ENCODE measurements at regions not wholly inside any gene's neighbourhood (a gene's known extent, or its start where the extent isn't known, plus 50 kb on each side); places are given as distances from the start of the nearest gene placed in this dataset.

DNA sequence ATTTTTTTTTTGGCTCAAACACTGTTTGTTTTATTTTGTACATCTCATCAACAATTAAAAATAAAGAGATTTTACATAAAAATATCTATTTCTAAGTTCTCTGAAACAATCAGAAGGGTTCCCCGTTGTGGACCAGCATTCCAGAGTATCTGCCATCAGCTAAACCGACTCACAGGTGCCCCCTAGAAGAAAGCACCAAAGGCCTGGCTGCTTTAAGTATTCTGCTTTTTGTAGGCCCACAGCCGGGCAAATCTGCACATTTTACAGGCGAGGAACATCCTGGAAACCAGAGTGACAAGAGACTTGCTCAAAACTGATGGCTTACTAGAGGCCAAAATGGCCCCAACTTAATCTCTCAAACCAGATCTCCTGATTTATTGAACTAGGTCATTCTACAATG lies 82.2 kb upstream of the SETBP1 start:
- Histone ChIP-seq H3K9ac (ENCODE audit: extremely low read depth, low read length, poor library complexity, severe bottlenecking) (no peak overlapping the region), H3K9me3 (ENCODE audit: control insufficient read depth, low read length) (no peaks in the 10 kb centered on the region), H3K27ac (ENCODE audit: low read depth, low read length) (no peak overlapping the region), H3K36me3 (ENCODE audit: control insufficient read depth, insufficient read depth, low read length) (no peaks in the 10 kb centered on the region), H3K4me1 (ENCODE audit: control insufficient read depth, insufficient read depth, low read length) (no peaks in the 10 kb centered on the region), H3K4me3 (ENCODE audit: low read length) (no peak overlapping the region), H3K27me3 (ENCODE audit: control insufficient read depth, insufficient read depth, low read length, poor library complexity, severe bottlenecking) (no peaks in the 10 kb centered on the region)
- peaks cover 4% of the 10 kb centered on the region for H3K4me1 Mint-ChIP-seq
- H3K27ac Mint-ChIP-seq, result no peak overlapping the region
- no peaks in the 10 kb centered on the region for H3K9me3 Mint-ChIP-seq
- TF ChIP-seq, protein P1, sequence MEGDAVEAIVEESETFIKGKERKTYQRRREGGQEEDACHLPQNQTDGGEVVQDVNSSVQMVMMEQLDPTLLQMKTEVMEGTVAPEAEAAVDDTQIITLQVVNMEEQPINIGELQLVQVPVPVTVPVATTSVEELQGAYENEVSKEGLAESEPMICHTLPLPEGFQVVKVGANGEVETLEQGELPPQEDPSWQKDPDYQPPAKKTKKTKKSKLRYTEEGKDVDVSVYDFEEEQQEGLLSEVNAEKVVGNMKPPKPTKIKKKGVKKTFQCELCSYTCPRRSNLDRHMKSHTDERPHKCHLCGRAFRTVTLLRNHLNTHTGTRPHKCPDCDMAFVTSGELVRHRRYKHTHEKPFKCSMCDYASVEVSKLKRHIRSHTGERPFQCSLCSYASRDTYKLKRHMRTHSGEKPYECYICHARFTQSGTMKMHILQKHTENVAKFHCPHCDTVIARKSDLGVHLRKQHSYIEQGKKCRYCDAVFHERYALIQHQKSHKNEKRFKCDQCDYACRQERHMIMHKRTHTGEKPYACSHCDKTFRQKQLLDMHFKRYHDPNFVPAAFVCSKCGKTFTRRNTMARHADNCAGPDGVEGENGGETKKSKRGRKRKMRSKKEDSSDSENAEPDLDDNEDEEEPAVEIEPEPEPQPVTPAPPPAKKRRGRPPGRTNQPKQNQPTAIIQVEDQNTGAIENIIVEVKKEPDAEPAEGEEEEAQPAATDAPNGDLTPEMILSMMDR (conservative IDR thresholded peaks at IDR 0.05), result peak; percentile 58
- 89 to 93% methylated on average over 4 of the region's 4 CpGs for WGBS, 2 experiments (ENCODE audit: insufficient coverage in 1 of 2, insufficient read length in 1 of 2)
- H3K27me3 Mint-ChIP-seq (ENCODE audit: insufficient read depth), result no peaks in the 10 kb centered on the region
- H3K36me3 Mint-ChIP-seq (ENCODE audit: low read depth), result no peaks in the 10 kb centered on the region
- peak; percentile 54 for DNase-seq
- no peak overlapping the region for H3K4me3 Mint-ChIP-seq

DNA sequence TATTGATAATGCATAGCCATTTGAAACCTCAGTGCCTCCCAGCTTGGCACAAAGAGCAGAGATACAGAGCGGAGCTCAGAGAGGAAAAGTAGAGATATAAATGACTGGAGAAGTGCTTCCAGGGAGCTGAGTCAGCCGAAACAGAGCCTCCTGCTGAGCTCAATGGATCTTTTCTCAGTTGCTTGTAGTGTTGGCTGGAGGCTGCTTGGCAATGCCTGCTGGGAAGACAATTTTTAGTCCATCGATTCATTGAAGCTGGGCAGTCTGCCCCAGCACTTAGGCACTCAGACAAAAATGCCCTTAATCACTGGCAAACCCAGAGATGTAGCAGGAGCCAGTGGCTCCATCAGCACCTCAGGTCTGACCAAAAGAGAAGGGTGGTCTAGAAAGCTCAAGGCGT lies 81.3 kb upstream of the SETBP1 start:
- no peaks in the 10 kb centered on the region for H3K4me1 ChIP-seq (ENCODE audit: control insufficient read depth, insufficient read depth, low read length)
- DNase-seq, result peak; percentile 54
- Mint-ChIP-seq H3K9me3 (no peaks in the 10 kb centered on the region), H3K4me1 (no peaks in the 10 kb centered on the region), H3K27me3 (ENCODE audit: insufficient read depth) (no peaks in the 10 kb centered on the region), H3K4me3 (no peak overlapping the region), H3K36me3 (ENCODE audit: low read depth) (no peaks in the 10 kb centered on the region), H3K27ac (no peak overlapping the region)
- no peaks in the 10 kb centered on the region for H3K27me3 ChIP-seq (ENCODE audit: control insufficient read depth, insufficient read depth, low read length, poor library complexity, severe bottlenecking)
- no peaks in the 10 kb centered on the region for H3K9me3 ChIP-seq (ENCODE audit: control insufficient read depth, low read length)
- no peak overlapping the region for H3K9ac ChIP-seq (ENCODE audit: extremely low read depth, low read length, poor library complexity, severe bottlenecking)
- WGBS, 2 experiments (ENCODE audit: insufficient coverage in 1 of 2, insufficient read length in 1 of 2), result 75 to 79% methylated on average over 3 to 4 of the region's 4 CpGs
- no peak overlapping the region for H3K27ac ChIP-seq (ENCODE audit: low read depth, low read length)
- no peaks in the 10 kb centered on the region for H3K36me3 ChIP-seq (ENCODE audit: control insufficient read depth, insufficient read depth, low read length)
- TF ChIP-seq, protein P1 (conservative IDR thresholded peaks at IDR 0.05), result no peak
- H3K4me3 ChIP-seq (ENCODE audit: low read length), result no peak overlapping the region

DNA sequence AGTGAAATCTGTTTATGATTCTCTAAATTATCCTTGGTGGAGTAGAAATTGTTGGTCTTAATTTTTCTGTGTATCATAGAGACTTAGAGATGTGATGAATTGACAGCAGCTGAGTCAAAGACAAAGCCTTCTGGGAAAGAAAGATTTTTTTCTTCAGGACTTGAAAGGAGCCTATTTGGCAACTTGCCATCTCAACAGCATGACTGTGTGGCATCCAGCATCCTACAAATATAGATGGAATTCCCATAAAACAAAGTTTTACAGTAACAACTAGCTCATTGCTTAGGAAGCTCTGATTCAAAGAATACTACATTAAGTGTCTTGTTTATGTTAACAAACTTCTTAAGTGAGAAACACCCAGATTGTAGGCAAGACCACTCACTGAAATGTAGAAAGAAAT lies 79.2 kb upstream of the SETBP1 start:
- TF ChIP-seq, protein P1 (conservative IDR thresholded peaks at IDR 0.05), result no peak
- no peaks in the 10 kb centered on the region for H3K36me3 ChIP-seq (ENCODE audit: control insufficient read depth, insufficient read depth, low read length)
- no peak overlapping the region for H3K27ac Mint-ChIP-seq
- H3K4me3 Mint-ChIP-seq, result no peak overlapping the region
- H3K9me3 ChIP-seq (ENCODE audit: control insufficient read depth, low read length), result no peaks in the 10 kb centered on the region
- H3K27ac ChIP-seq (ENCODE audit: low read depth, low read length), result no peak overlapping the region
- no peaks in the 10 kb centered on the region for H3K4me1 Mint-ChIP-seq
- no peaks in the 10 kb centered on the region for H3K36me3 Mint-ChIP-seq (ENCODE audit: low read depth)
- H3K4me3 ChIP-seq (ENCODE audit: low read length), result no peak overlapping the region
- no peaks in the 10 kb centered on the region for H3K27me3 ChIP-seq (ENCODE audit: control insufficient read depth, insufficient read depth, low read length, poor library complexity, severe bottlenecking)
- no peaks in the 10 kb centered on the region for H3K4me1 ChIP-seq (ENCODE audit: control insufficient read depth, insufficient read depth, low read length)
- no peak for DNase-seq
- no peaks in the 10 kb centered on the region for H3K9me3 Mint-ChIP-seq
- H3K9ac ChIP-seq (ENCODE audit: extremely low read depth, low read length, poor library complexity, severe bottlenecking), result no peak overlapping the region
- no peaks in the 10 kb centered on the region for H3K27me3 Mint-ChIP-seq (ENCODE audit: insufficient read depth)

Data from endodermal cell (in vitro differentiated cells).